Nephron progenitor cell (in vitro differentiated cells): ENCODE measurements at regions not wholly inside any gene's neighbourhood (a gene's known extent, or its start where the extent isn't known, plus 50 kb on each side); places are given as distances from the start of the nearest gene placed in this dataset.

Source experiments
- DNase-seq: peaks from one replicate; pipeline ENCODE4 v3.0.0; 2021
- H3K27ac Mint-ChIP-seq: 2 replicates; pipeline ENCODE4 v1.8.0; 2021; ENCODE audit warnings: mild to moderate bottlenecking, moderate library complexity, mixed read lengths
- H3K27me3 Mint-ChIP-seq: 2 replicates; pipeline ENCODE4 v1.8.0; 2021; ENCODE audit warnings: mild to moderate bottlenecking, low read depth, mixed read lengths; ENCODE audit not compliant: poor library complexity
- H3K36me3 Mint-ChIP-seq: 2 replicates; pipeline ENCODE4 v1.8.0; 2021; ENCODE audit warnings: low read depth, mixed read lengths
- H3K4me1 Mint-ChIP-seq: 2 replicates; pipeline ENCODE4 v1.8.0; 2021; ENCODE audit warnings: mixed read lengths
- H3K4me3 Mint-ChIP-seq: 2 replicates; pipeline ENCODE4 v1.8.0; 2021; ENCODE audit warnings: mild to moderate bottlenecking, moderate library complexity, mixed read lengths
- H3K9me3 Mint-ChIP-seq: 2 replicates; pipeline ENCODE4 v1.8.0; 2021; ENCODE audit warnings: mild to moderate bottlenecking, moderate library complexity, mixed read lengths
- TF ChIP-seq, protein P1 (sequence below): fragments of 200-600 bp; sonication (generic); IDR thresholded peaks from 2 replicates; pipeline ENCODE4 v1.5.0; 2021; ENCODE audit warnings: antibody characterized with exemption

GRCh38 chr1:199283794-199284193 is 645.0 kb downstream of the PTPRC start:
- no peaks in the 10 kb centered on the region for H3K9me3 Mint-ChIP-seq
- no peaks in the 10 kb centered on the region for H3K36me3 Mint-ChIP-seq
- no peaks in the 10 kb centered on the region for H3K27me3 Mint-ChIP-seq
- DNase-seq: no peak
- H3K4me3 Mint-ChIP-seq: no peak overlapping the region
- TF ChIP-seq, protein P1, sequence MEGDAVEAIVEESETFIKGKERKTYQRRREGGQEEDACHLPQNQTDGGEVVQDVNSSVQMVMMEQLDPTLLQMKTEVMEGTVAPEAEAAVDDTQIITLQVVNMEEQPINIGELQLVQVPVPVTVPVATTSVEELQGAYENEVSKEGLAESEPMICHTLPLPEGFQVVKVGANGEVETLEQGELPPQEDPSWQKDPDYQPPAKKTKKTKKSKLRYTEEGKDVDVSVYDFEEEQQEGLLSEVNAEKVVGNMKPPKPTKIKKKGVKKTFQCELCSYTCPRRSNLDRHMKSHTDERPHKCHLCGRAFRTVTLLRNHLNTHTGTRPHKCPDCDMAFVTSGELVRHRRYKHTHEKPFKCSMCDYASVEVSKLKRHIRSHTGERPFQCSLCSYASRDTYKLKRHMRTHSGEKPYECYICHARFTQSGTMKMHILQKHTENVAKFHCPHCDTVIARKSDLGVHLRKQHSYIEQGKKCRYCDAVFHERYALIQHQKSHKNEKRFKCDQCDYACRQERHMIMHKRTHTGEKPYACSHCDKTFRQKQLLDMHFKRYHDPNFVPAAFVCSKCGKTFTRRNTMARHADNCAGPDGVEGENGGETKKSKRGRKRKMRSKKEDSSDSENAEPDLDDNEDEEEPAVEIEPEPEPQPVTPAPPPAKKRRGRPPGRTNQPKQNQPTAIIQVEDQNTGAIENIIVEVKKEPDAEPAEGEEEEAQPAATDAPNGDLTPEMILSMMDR: no peak
- peaks cover 4% of the 10 kb centered on the region for H3K4me1 Mint-ChIP-seq
- H3K27ac Mint-ChIP-seq: no peak overlapping the region

- Mint-ChIP-seq H3K4me1 (peaks cover 4% of the 10 kb centered on the region), H3K4me3 (no peak overlapping the region)
These were observed 648.4 kb downstream of the PTPRC start for GRCh38 chr1:199287206-199287605.

DNA sequence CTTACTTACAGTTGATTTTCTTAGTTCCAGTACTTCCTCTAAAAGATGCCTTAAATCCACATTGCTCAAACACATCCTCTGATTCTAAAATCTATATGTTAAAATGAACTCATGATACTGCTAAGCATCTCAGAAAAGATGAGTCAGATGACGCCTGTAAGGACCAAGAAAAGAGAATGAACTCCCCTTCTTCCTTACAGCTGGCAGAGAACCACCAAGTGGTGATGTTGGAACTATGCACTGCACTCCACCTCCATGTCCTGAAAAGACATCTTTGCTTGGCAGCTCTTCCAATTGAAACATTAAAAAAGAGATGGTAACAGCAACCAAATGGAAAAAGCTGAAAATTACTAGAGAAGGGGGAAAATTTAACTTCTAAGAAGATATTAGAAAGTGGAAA is 648.8 kb downstream of the PTPRC start:
- TF ChIP-seq, protein P1: no peak
- Mint-ChIP-seq H3K27ac (no peak overlapping the region), H3K27me3 (no peaks in the 10 kb centered on the region), H3K4me3 (no peak overlapping the region), H3K9me3 (no peaks in the 10 kb centered on the region), H3K36me3 (no peaks in the 10 kb centered on the region), H3K4me1 (peaks cover 4% of the 10 kb centered on the region)
- no peak for DNase-seq

More at GRCh38 chr1:199287206-199287605, 648.4 kb downstream of the PTPRC start:
- Mint-ChIP-seq H3K27me3 (no peaks in the 10 kb centered on the region), H3K36me3 (no peaks in the 10 kb centered on the region), H3K9me3 (no peaks in the 10 kb centered on the region), H3K27ac (no peak overlapping the region)
- TF ChIP-seq, protein P1: no peak
- DNase-seq: no peak

DNA sequence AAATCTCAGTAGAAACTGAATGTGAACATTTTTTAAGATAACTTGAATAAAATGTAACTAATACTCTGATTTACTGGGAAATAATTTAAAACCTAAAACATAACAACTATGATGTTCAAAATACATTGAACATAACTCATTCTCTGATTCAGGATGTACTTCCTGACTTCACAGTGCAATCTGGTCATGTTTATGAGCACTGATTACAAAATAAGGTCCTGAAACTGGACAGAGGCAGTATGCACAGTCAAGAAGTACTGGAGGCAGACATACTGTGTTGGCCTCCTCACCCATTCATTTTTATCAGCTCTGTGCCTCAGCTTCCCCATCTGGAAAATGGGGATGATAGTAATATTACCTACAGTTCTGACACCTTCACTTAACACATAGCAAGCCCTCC is 651.3 kb downstream of the PTPRC start:
- no peak for DNase-seq
- TF ChIP-seq, protein P1: no peak
- H3K27ac Mint-ChIP-seq: no peak overlapping the region
- H3K4me3 Mint-ChIP-seq: no peak overlapping the region
- H3K27me3 Mint-ChIP-seq: no peaks in the 10 kb centered on the region
- peaks cover 9% of the 10 kb centered on the region for H3K4me1 Mint-ChIP-seq
- no peaks in the 10 kb centered on the region for H3K36me3 Mint-ChIP-seq
- H3K9me3 Mint-ChIP-seq: no peaks in the 10 kb centered on the region

- H3K27me3 Mint-ChIP-seq: peaks cover 3% of the 10 kb centered on the region
- H3K4me3 Mint-ChIP-seq: no peak overlapping the region
- no peak overlapping the region for H3K27ac Mint-ChIP-seq
- H3K36me3 Mint-ChIP-seq: no peaks in the 10 kb centered on the region
- no peaks in the 10 kb centered on the region for H3K9me3 Mint-ChIP-seq
- peaks cover 9% of the 10 kb centered on the region for H3K4me1 Mint-ChIP-seq
- DNase-seq: no peak
- TF ChIP-seq, protein P1: no peak
These were observed 652.3 kb downstream of the PTPRC start for GRCh38 chr1:199291022-199291740.

- Mint-ChIP-seq H3K4me1 (peaks cover 5% of the 10 kb centered on the region), H3K36me3 (no peaks in the 10 kb centered on the region), H3K27me3 (peaks cover 3% of the 10 kb centered on the region), H3K9me3 (no peaks in the 10 kb centered on the region), H3K4me3 (no peak overlapping the region), H3K27ac (no peak overlapping the region)
- TF ChIP-seq, protein P1: no peak
- DNase-seq: no peak
These were observed 654.1 kb downstream of the PTPRC start for GRCh38 chr1:199292896-199293295.
